HCT116 (cell line): ENCODE measurements at regions not wholly inside any gene's neighbourhood (a gene's known extent, or its start where the extent isn't known, plus 50 kb on each side); places are given as distances from the start of the nearest gene placed in this dataset.

ENCODE experiments used
- ATF3 ChIP-seq: IDR thresholded peaks from 2 replicates; pipeline ENCODE4 v1.6.1; 2012
- CTCF ChIP-seq, 3 experiments: fragments of 200-600 bp in 1 of 3; sonication (generic) in 1 of 3; IDR thresholded peaks in 2 of 3; conservative IDR thresholded peaks in 1 of 3; 2 replicates each; pipeline ENCODE4 v1.5.1; 2012 to 2017; ENCODE audit warnings: low read depth in 2 of 3, low read length in 2 of 3, antibody characterized with exemption in 1 of 3, borderline replicate concordance in 1 of 3, control low read depth in 1 of 3, mild to moderate bottlenecking in 1 of 3, mixed read lengths in 1 of 3, mixed run types in 1 of 3, moderate library complexity in 1 of 3; ENCODE audit not compliant: insufficient read depth in 1 of 3
- EGR1 ChIP-seq: IDR thresholded peaks from 2 replicates; pipeline ENCODE4 v1.6.1; 2012; ENCODE audit warnings: low read depth
- EZH2 ChIP-seq: fragments of 200-600 bp; sonication (generic); IDR thresholded peaks from 2 replicates; pipeline ENCODE4 v1.6.1; 2017; ENCODE audit warnings: antibody characterized with exemption, mixed run types
- EZH2phosphoT487 ChIP-seq: fragments of 200-600 bp; IDR thresholded peaks from 2 replicates; pipeline ENCODE4 v1.6.1; 2018; ENCODE audit warnings: antibody characterized with exemption, borderline replicate concordance
- MAX ChIP-seq: IDR thresholded peaks from 2 replicates; pipeline ENCODE4 v1.6.1; 2012
- POLR2A ChIP-seq: IDR thresholded peaks from 2 replicates; pipeline ENCODE4 v1.7.0; 2011; ENCODE audit warnings: borderline replicate concordance; ENCODE audit not compliant: insufficient read depth, insufficient read length; ENCODE audit errors: extremely low read depth
- ZBTB33 ChIP-seq: IDR thresholded peaks from 2 replicates; pipeline ENCODE4 v1.6.1; 2011; ENCODE audit warnings: mild to moderate bottlenecking, low read length, moderate library complexity; ENCODE audit not compliant: insufficient replicate concordance; ENCODE audit errors: extremely low read depth
- ZFX ChIP-seq: fragments of 450-650 bp; IDR thresholded peaks from 2 replicates; pipeline ENCODE4 v1.6.1; 2017

- TF ChIP-seq MAX, result no peak
- TF ChIP-seq EGR1, result no peak
- TF ChIP-seq EZH2, result no peak
- TF ChIP-seq CTCF (IDR thresholded peaks at IDR 0.05 in 2 of 3, conservative IDR thresholded peaks at IDR 0.05 in 1 of 3; ENCODE audit: borderline replicate concordance in 1 of 3, insufficient read depth in 1 of 3, low read depth in 2 of 3, low read length in 2 of 3), result no peak
- no peak for TF ChIP-seq ZBTB33
- no peak for TF ChIP-seq ZFX
- TF ChIP-seq ATF3, result no peak
- TF ChIP-seq POLR2A, result no peak
- no peak for TF ChIP-seq EZH2phosphoT487
These were observed 773.2 kb upstream of the LRRN3 start for GRCh38 chr7:110317541-110318265.
